ENCODE measurements at regions not wholly inside any gene's neighbourhood (a gene's known extent, or its start where the extent isn't known, plus 50 kb on each side); places are given as distances from the start of the nearest gene placed in this dataset.
"Not testable (repeated sequence)": the region's sequence is repeated elsewhere in the genome, so short reads cannot be mapped to it uniquely, and the experiment has no call there.

DNA sequence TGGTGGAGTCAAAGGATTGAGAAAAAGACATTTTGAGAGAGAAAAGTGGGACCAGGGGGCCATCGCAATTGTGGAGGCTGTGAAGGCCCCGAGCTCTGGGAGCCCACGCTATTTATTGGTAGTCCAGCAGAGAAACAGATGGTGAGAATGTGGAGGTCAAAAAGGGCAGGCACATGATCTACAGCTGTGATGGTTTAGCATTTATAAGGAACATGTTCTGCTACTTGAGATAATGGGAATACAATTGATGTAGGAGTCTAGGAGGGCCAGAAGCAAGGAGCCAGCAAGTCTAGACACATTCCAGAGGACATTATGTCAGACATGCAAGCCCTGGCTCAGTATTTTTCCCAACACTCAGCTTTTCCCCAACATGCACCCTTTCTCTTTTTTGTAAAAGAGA is 283.4 kb upstream of the MTPN start:
- not testable (repeated sequence) for H3K4me3 ChIP-seq (replicated peaks; ENCODE audit: low read depth, low read length); DNase-seq (ENCODE audit: extremely low read depth, low read depth)

- no peak overlapping the region for H3K4me3 ChIP-seq (replicated peaks; ENCODE audit: low read depth, low read length)
- TF ChIP-seq, protein P1, sequence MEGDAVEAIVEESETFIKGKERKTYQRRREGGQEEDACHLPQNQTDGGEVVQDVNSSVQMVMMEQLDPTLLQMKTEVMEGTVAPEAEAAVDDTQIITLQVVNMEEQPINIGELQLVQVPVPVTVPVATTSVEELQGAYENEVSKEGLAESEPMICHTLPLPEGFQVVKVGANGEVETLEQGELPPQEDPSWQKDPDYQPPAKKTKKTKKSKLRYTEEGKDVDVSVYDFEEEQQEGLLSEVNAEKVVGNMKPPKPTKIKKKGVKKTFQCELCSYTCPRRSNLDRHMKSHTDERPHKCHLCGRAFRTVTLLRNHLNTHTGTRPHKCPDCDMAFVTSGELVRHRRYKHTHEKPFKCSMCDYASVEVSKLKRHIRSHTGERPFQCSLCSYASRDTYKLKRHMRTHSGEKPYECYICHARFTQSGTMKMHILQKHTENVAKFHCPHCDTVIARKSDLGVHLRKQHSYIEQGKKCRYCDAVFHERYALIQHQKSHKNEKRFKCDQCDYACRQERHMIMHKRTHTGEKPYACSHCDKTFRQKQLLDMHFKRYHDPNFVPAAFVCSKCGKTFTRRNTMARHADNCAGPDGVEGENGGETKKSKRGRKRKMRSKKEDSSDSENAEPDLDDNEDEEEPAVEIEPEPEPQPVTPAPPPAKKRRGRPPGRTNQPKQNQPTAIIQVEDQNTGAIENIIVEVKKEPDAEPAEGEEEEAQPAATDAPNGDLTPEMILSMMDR (IDR thresholded peaks at IDR 0.05; ENCODE audit: low read depth, low read length, missing control alignments) = no peak
- no peak for DNase-seq (ENCODE audit: extremely low read depth, low read depth)
Observed at GRCh38 chr7:136259074-136259473, 281.9 kb upstream of the MTPN start.

GRCh38 chr7:136256491-136256890 is 279.3 kb upstream of the MTPN start:
- TF ChIP-seq, protein P1 (IDR thresholded peaks at IDR 0.05; ENCODE audit: low read depth, low read length, missing control alignments) = no peak

GRCh38 chr7:136254148-136254547 is 277.0 kb upstream of the MTPN start:
- no peak for DNase-seq (ENCODE audit: extremely low read depth, low read depth)
- TF ChIP-seq, protein P1 (IDR thresholded peaks at IDR 0.05; ENCODE audit: low read depth, low read length, missing control alignments) = no peak
- no peak overlapping the region for H3K4me3 ChIP-seq (replicated peaks; ENCODE audit: low read depth, low read length)

More at GRCh38 chr7:136256491-136256890, 279.3 kb upstream of the MTPN start:
- no peak for DNase-seq (ENCODE audit: extremely low read depth, low read depth)
- H3K4me3 ChIP-seq (replicated peaks; ENCODE audit: low read depth, low read length) = no peak overlapping the region

DNA sequence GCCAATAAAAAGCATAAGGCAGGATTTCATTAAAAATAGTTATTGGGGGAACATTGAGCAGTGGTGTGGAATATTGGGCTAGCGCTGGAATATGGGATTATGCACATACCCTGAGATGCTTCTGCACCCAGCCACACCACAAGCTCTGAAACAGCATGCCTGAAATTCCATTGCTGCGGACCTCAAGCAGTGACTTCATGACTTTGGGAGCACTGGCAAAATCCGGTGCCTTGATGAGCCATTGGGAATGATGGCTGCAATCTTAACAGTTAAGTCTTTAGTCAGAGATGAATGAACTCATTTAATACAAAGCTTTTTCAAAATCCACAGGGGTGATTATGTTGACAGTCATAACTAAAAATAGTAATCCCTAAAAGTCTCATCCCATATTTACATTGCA is 274.7 kb upstream of the MTPN start:
- TF ChIP-seq, protein P1 (IDR thresholded peaks at IDR 0.05; ENCODE audit: low read depth, low read length, missing control alignments) = no peak
- DNase-seq (ENCODE audit: extremely low read depth, low read depth) = no peak

DNA sequence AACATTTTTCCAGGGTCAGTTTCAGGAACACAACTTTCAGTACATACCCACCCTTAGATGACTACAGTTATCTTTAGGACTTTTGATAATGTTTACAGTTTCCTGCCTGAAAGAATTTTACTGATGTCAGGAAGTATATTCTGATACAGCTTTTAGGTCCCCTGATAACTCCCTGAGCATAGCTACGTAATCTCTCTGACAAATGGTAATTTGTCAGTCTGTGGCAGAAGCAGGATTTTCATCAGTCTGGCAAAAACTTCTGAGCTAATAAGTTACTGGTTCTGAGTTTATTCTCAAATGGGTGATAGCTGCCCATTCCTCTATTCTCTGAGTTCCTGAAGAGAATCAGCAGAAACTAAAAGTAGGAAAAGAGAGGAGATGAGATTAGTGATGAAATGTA is 270.1 kb upstream of the MTPN start:
- no peak overlapping the region for H3K4me3 ChIP-seq (replicated peaks; ENCODE audit: low read depth, low read length)
- TF ChIP-seq, protein P1 (IDR thresholded peaks at IDR 0.05; ENCODE audit: low read depth, low read length, missing control alignments) = no peak
- no peak for DNase-seq (ENCODE audit: extremely low read depth, low read depth)

More for the DNA sequence above, 274.7 kb upstream of the MTPN start:
- H3K4me3 ChIP-seq (replicated peaks; ENCODE audit: low read depth, low read length) = no peak overlapping the region

- no peak overlapping the region for H3K4me3 ChIP-seq (replicated peaks; ENCODE audit: low read depth, low read length)
- TF ChIP-seq, protein P1 (IDR thresholded peaks at IDR 0.05; ENCODE audit: low read depth, low read length, missing control alignments) = no peak
- DNase-seq (ENCODE audit: extremely low read depth, low read depth) = no peak
Observed at GRCh38 chr7:136245327-136246004, 268.3 kb upstream of the MTPN start.

Data from HFF-Myc (cell line).